Activated CD4-positive, alpha-beta T cell treated with anti-CD3 and anti-CD28 coated beads, Interleukin-2, amount 50 U/mL, for 48 hours (primary cell): ENCODE measurements at regions not wholly inside any gene's neighbourhood (a gene's known extent, or its start where the extent isn't known, plus 50 kb on each side); places are given as distances from the start of the nearest gene placed in this dataset.

ENCODE experiments used
- DNase-seq, 2 experiments: peaks; one replicate each; pipeline ENCODE4 v3.0.0-alpha.2; 2020

- DNase-seq, result no peak
Observed at GRCh38 chr6:98669371-98669770, 165.0 kb upstream of the POU3F2 start.

DNA sequence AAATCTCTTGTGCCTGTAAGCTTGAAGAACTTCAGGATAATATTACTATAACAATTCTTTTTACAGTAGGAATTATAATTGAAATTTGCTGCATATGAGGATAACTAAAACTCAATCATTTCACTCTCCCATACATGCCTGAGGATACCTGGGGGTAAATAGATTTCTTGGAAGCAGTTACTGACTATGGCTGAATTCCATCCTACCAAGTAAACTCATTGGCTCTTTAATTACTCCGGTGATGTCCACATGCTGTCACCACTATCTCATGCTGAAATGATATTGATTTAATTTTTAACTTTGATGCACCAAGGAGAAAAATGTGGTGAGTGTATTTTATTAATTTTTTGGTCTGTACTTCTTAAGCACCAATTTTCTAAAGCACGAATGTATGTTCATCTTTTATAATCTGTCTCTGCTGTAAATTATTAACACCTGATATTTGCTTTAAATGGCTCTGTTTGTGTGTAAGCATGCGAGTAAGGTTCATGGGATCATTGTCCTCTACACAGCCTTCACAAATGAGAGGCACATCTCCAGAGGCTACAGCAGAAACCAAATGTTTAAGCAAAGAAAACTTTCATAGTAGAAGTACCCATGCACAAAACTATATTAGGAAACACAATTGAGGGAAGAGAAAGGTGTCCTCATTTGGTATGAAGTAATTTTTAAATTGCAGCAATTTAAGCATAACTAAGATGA, 164.2 kb upstream of the POU3F2 start:
- no peak for DNase-seq

GRCh38 chr6:98672681-98673475, 161.5 kb upstream of the POU3F2 start:
- no peak for DNase-seq

- no peak for DNase-seq
Observed at GRCh38 chr6:98678481-98678880, 155.9 kb upstream of the POU3F2 start.

DNA sequence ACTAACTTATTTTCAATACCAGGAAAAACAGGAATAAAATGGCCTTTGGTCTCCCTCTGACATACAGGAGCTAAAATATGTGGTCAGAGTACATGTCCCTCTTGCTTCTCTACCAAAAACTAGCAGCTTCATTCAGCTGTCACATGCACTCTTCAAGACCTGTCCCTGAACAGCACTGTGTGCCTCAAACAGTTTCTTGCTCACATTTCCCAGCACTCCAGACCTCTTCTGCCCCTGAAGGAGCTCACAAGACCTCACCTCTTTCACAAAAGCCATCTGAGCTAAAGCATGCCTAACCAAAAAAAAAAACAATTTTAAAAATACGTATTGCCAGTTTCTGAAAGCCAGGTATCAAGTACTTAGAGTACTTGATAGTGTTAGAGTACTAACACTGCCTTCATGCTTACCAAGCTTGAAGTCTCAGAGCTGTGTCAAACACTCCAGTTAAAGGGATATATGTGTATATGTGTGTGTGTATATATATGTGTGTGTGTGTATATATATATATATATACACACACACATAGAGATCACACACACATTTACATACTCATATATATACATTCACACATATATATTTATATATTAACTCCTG, 148.3 kb upstream of the POU3F2 start:
- DNase-seq, result no peak

DNA sequence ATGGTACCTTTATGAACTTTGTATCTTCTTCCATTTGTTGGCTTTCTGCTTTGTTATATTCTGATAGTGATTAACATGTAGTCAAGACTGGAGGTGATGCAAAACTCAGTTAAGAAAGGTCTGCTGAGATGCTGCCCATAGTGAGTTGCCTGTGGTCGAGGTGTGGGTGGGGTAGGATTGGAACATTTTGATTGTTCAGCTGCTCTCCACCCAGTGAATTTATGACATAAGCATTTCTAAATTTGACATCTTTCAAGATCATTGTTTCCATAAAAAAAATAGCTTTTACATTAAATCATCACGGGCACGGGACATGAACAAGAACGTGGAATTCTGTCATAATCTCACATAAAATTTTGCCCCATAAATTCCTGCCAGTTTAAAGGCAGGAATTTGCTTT, 146.6 kb upstream of the POU3F2 start:
- DNase-seq, result no peak

- DNase-seq, result no peak
Observed at GRCh38 chr6:98695091-98695801, 139.1 kb upstream of the POU3F2 start.

GRCh38 chr6:98711380-98711779, 123.0 kb upstream of the POU3F2 start:
- DNase-seq, result no peak

DNA sequence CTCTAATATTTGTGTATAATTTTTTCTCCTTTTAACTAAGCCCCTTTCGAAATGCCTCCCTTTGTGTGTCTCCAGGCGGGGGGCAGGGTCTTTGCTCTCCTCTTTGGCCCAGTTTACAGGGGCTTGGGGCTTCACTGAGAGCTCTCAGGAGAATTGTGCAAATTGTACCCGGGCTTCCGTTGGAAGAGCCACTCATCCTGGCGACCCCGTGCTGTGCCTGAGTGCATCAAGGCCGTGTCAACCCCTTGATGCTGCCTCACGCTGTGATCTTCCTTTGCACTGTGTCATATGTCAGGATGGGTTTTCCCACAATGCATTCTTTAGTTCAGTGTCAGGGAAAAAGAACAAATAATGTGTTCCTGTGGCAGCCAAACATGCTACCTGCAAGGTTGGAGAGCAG, 118.0 kb upstream of the POU3F2 start:
- no peak for DNase-seq

GRCh38 chr6:98717322-98717877, 117.0 kb upstream of the POU3F2 start:
- DNase-seq, result no peak

GRCh38 chr6:98717988-98718387, 116.4 kb upstream of the POU3F2 start:
- no peak for DNase-seq

DNA sequence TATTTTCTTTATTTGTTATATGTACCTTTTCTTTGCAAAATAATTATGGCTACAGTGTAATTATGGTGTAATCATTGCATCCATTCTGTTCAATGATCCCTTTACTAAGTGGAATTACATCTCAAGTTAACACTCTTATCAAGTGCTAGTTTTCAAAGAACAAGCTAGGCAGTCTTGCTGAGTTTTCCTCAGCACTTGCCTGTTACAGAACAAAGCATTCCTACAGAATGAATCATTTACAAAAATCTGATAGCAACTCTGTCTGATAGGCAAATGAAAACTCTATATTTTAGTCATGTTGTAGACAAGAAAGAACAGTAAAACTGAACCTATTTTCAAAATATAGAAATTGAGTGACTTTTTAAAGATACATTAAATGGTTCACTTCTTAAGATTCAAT, 109.8 kb upstream of the POU3F2 start:
- no peak for DNase-seq

GRCh38 chr6:98747273-98747672, 87.1 kb upstream of the POU3F2 start:
- no peak for DNase-seq

- no peak for DNase-seq
Observed at GRCh38 chr6:98747960-98748359, 86.4 kb upstream of the POU3F2 start.

DNA sequence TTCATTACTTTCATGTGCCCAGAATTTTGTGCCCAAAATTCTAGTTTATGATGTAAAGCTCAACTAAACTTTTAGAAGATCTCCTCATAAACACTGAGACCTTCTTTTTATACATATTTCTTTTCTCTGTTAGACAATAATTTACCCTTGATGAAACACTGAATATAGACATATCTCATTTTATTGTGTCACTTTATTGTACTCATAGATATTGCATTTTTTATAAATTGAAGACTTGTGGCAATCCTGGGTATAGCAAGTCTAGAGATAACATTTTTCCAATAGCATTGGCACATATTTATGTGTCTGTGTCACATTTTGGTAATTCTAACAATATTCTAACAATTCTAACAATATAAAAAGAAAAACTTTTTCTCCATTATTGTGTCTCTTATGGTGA, 74.9 kb upstream of the POU3F2 start:
- DNase-seq, result no peak

GRCh38 chr6:98764373-98764911, 69.9 kb upstream of the POU3F2 start:
- no peak for DNase-seq

- peak; percentile 4 to 11 for DNase-seq
Observed at GRCh38 chr6:98769546-98769945, 64.8 kb upstream of the POU3F2 start.

DNA sequence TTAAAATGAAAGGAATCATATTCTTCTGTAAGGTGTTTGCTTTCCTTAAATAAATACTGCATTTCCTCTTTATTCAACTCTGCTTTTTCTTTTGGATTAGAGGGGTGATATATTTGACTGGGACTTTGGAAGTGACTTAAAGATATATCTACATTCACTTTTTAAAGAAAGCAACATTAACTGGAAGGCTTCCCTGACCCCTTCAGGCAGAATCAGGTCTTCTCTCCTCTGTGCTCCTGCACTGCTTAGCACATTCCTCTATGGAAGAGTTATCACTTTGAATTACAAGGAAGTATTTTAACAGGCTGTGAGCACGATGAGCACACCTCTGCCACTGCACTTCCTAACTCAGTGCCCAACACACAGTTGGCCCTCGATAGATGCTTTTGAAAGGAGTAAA, 59.2 kb upstream of the POU3F2 start:
- no peak for DNase-seq

GRCh38 chr6:98777762-98778161, 56.6 kb upstream of the POU3F2 start:
- no peak for DNase-seq

- DNase-seq, result no peak
Observed at GRCh38 chr6:98779618-98780017, 54.8 kb upstream of the POU3F2 start.

DNA sequence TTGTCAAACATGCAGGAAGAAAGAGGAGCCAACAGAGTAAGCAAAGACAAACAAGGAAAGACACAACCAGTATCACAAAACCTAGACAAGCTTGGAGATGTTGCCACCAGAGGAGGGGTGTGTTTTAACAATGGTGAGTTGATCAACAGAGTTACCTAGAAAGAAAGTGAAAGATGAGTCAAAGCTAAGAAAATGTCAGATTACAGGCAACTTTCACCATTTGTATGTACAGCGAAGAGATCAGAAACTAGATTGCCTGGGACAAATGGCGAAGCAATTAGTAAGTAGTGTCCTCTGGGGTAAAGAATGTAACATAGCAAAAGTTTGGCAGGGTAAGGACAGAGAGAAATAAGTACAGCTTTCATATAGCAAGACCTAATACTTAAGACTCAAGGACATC, 51.6 kb upstream of the POU3F2 start:
- no peak for DNase-seq

DNA sequence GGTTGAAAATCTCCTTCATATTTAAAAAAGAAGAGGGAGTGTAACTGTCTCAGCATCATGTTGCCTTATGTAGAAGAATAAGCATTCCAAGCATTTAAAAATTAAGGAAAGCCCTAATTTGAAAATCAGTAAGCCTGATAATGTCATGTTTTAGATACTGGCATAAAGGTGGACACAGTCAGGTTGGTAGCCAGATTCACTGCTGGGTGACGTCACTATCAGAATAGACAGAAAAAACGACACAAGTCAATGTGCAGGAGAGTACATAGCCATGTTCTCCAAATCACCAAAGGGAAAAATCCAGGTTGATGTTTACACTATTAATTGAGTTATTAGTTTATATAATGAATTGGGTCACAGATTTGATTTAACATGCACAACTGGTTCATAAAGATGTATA, 50.8 kb upstream of the POU3F2 start:
- no peak for DNase-seq
